OCI-LY7 (cell line): ENCODE measurements at regions not wholly inside any gene's neighbourhood (a gene's known extent, or its start where the extent isn't known, plus 50 kb on each side); places are given as distances from the start of the nearest gene placed in this dataset.

Source experiments
- CTCF ChIP-seq: fragments of 200-600 bp; sonication (generic); conservative IDR thresholded peaks from 2 replicates; pipeline ENCODE4 v1.5.1; 2014; ENCODE audit warnings: mild to moderate bottlenecking, antibody characterized with exemption, low read length, moderate library complexity, mixed read lengths
- EZH2phosphoT487 ChIP-seq: fragments of 200-600 bp; sonication (generic); IDR thresholded peaks from 2 replicates; pipeline ENCODE4 v1.6.1; 2018; ENCODE audit warnings: low read depth, borderline replicate concordance, mild to moderate bottlenecking, mixed run types, antibody characterized with exemption, low read length, moderate library complexity, mixed read lengths

DNA sequence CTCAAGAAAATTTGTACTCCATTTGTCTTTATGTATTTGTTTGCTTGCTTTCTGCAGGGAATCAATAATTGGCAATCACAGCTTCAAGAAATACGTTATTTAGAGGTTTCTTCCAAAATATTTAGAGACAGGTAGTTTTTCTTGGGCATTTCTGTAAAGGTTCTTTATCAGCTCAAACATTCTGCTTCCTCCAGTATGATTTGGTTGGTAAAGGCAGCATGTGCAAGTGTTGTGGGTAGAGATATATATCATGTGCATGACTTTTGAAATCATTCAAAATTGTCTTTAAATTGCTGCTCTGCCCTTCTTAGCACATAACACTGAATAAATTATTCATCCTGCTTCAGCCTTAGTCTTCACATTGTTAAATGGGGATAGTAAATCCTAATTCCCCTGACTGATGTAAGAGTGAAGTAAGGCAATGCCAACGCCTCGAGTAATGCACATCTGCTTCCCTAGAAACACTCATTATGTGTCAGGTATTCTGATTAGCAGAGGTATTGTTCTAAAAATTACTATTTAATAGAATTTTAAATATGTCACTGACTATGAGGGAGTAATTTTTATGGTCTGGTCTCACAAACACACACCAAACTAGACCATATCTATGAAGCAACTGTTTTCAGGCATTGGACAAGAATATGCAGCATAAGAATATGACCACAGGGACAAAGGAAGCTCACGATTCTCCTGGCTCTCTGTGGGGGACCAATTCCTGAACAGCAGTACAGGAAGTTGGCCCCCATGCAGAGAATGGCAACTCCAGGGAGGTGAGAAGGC lies 77.3 kb upstream of the AKR1E2 start:
- TF ChIP-seq CTCF: no peak
- TF ChIP-seq EZH2phosphoT487: no peak
